ENCODE measurements at regions not wholly inside any gene's neighbourhood (a gene's known extent, or its start where the extent isn't known, plus 50 kb on each side); places are given as distances from the start of the nearest gene placed in this dataset.

GRCh38 chr7:67675971-67676370 is 679.3 kb downstream of the TYW1 start:
- FAIRE-seq = no peak
- no peak for DNase-seq (ENCODE audit: insufficient read length, low spot score)
- TF ChIP-seq POLR2A (IDR thresholded peaks at IDR 0.05; ENCODE audit: low read depth, low read length) = no peak

- DNase-seq (ENCODE audit: insufficient read length, low spot score) (no peak), FAIRE-seq (no peak)
- no peak for TF ChIP-seq POLR2A (IDR thresholded peaks at IDR 0.05; ENCODE audit: low read depth, low read length)
Observed at GRCh38 chr7:67678419-67678818, 681.8 kb downstream of the TYW1 start.

- DNase-seq (ENCODE audit: insufficient read length, low spot score) (no peak), FAIRE-seq (no peak)
- TF ChIP-seq POLR2A (IDR thresholded peaks at IDR 0.05; ENCODE audit: low read depth, low read length) = no peak
Observed at GRCh38 chr7:67683628-67684027, 687.0 kb downstream of the TYW1 start.

- DNase-seq (ENCODE audit: insufficient read length, low spot score) (no peak), FAIRE-seq (no peak)
- no peak for TF ChIP-seq POLR2A (IDR thresholded peaks at IDR 0.05; ENCODE audit: low read depth, low read length)
Observed at GRCh38 chr7:67690700-67691099, 694.1 kb downstream of the TYW1 start.

GRCh38 chr7:67692425-67692824 is 695.8 kb downstream of the TYW1 start:
- TF ChIP-seq POLR2A (IDR thresholded peaks at IDR 0.05; ENCODE audit: low read depth, low read length) = no peak
- DNase-seq (ENCODE audit: insufficient read length, low spot score) (no peak), FAIRE-seq (no peak)

GRCh38 chr7:67696124-67696523 is 699.5 kb downstream of the TYW1 start:
- DNase-seq (ENCODE audit: insufficient read length, low spot score) (no peak), FAIRE-seq (no peak)
- TF ChIP-seq POLR2A (IDR thresholded peaks at IDR 0.05; ENCODE audit: low read depth, low read length) = no peak

GRCh38 chr7:67696878-67697277 is 700.2 kb downstream of the TYW1 start:
- FAIRE-seq = no peak
- TF ChIP-seq POLR2A (IDR thresholded peaks at IDR 0.05; ENCODE audit: low read depth, low read length) = no peak
- DNase-seq (ENCODE audit: insufficient read length, low spot score) = no peak

GRCh38 chr7:67698354-67698753 is 701.7 kb downstream of the TYW1 start:
- DNase-seq (ENCODE audit: insufficient read length, low spot score) = no peak
- no peak for FAIRE-seq
- TF ChIP-seq POLR2A (IDR thresholded peaks at IDR 0.05; ENCODE audit: low read depth, low read length) = no peak

- no peak for DNase-seq (ENCODE audit: insufficient read length, low spot score)
- TF ChIP-seq POLR2A (IDR thresholded peaks at IDR 0.05; ENCODE audit: low read depth, low read length) = no peak
- FAIRE-seq = no peak
Observed at GRCh38 chr7:67705850-67706249, 709.2 kb downstream of the TYW1 start.

GRCh38 chr7:67711706-67712105 is 715.1 kb downstream of the TYW1 start:
- DNase-seq (ENCODE audit: insufficient read length, low spot score) (no peak), FAIRE-seq (no peak)
- no peak for TF ChIP-seq POLR2A (IDR thresholded peaks at IDR 0.05; ENCODE audit: low read depth, low read length)

- TF ChIP-seq POLR2A (IDR thresholded peaks at IDR 0.05; ENCODE audit: low read depth, low read length) = no peak
- no peak for DNase-seq (ENCODE audit: insufficient read length, low spot score)
Observed at GRCh38 chr7:67713451-67714056, 716.9 kb downstream of the TYW1 start.

GRCh38 chr7:67716729-67717128 is 720.1 kb downstream of the TYW1 start:
- FAIRE-seq (no peak), DNase-seq (ENCODE audit: insufficient read length, low spot score) (no peak)
- TF ChIP-seq POLR2A (IDR thresholded peaks at IDR 0.05; ENCODE audit: low read depth, low read length) = no peak

More at GRCh38 chr7:67713451-67714056, 716.9 kb downstream of the TYW1 start:
- FAIRE-seq = no peak

- TF ChIP-seq POLR2A (IDR thresholded peaks at IDR 0.05; ENCODE audit: low read depth, low read length) = no peak
- no peak for FAIRE-seq
- no peak for DNase-seq (ENCODE audit: insufficient read length, low spot score)
Observed at GRCh38 chr7:67723591-67723990, 727.0 kb downstream of the TYW1 start.

GRCh38 chr7:67724435-67724834 is 727.8 kb downstream of the TYW1 start:
- DNase-seq (ENCODE audit: insufficient read length, low spot score) (no peak), FAIRE-seq (no peak)
- TF ChIP-seq POLR2A (IDR thresholded peaks at IDR 0.05; ENCODE audit: low read depth, low read length) = no peak

GRCh38 chr7:67724955-67725354 is 728.3 kb downstream of the TYW1 start:
- no peak for TF ChIP-seq POLR2A (IDR thresholded peaks at IDR 0.05; ENCODE audit: low read depth, low read length)
- DNase-seq (ENCODE audit: insufficient read length, low spot score) = no peak
- no peak for FAIRE-seq

GRCh38 chr7:67725423-67725822 is 728.8 kb downstream of the TYW1 start:
- DNase-seq (ENCODE audit: insufficient read length, low spot score) = no peak
- FAIRE-seq = no peak
- no peak for TF ChIP-seq POLR2A (IDR thresholded peaks at IDR 0.05; ENCODE audit: low read depth, low read length)

Data from H54 (cell line).